CD4-positive, alpha-beta T cell treated with Interleukin-4 for 1 hour (primary cell): ENCODE measurements at regions not wholly inside any gene's neighbourhood (a gene's known extent, or its start where the extent isn't known, plus 50 kb on each side); places are given as distances from the start of the nearest gene placed in this dataset.
"Not testable (repeated sequence)": the region's sequence is repeated elsewhere in the genome, so short reads cannot be mapped to it uniquely, and the experiment has no call there.

ENCODE experiments used
- DNase-seq, 2 donors: peaks; one replicate each; pipeline ENCODE4 v3.0.0-alpha.2; 2020 to 2022

DNA sequence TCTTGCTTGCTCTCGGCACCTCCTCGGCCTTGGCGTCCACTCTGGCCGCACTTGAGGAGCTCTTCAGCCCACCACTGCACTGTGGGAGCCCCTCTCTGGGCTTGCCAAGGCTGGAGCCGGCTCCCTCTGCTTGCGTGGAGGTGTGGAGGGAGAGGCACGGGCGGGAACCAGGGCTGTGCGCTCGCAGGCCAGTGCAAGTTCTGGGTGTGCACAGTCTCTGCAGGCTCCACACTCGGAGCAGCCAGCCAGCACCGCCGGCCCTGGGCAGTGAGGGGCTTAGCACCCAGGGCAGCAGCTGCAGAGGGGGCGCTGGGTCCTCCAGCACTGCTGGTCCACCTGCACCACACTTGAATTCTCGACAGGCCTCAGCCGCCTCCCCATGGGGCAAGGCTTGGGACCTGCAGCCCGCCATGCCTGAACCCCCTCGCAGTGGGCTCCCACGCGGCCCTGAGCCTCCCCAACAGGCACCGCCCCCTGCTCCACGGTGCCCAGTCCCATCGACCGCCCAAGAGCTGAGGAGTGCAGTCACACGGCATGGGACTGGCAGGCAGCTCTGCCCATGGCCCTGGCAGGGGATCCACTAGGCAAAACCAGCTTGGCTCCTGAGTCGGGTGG is 411.2 kb upstream of the CHAC2 start:
- no peak for DNase-seq

GRCh38 chr2:53353135-53354114 is 414.2 kb upstream of the CHAC2 start:
- no peak for DNase-seq

- no peak for DNase-seq
Observed at GRCh38 chr2:53347269-53347668, 420.3 kb upstream of the CHAC2 start.

- DNase-seq, result no peak
Observed at GRCh38 chr2:53342248-53342647, 425.4 kb upstream of the CHAC2 start.

- DNase-seq, result no peak
Observed at GRCh38 chr2:53334610-53335009, 433.0 kb upstream of the CHAC2 start.

- DNase-seq, result no peak
Observed at GRCh38 chr2:53331667-53332066, 435.9 kb upstream of the CHAC2 start.

GRCh38 chr2:53317861-53318260 is 449.7 kb upstream of the CHAC2 start:
- no peak for DNase-seq

- DNase-seq, result no peak
Observed at GRCh38 chr2:53315149-53315548, 452.5 kb upstream of the CHAC2 start.

GRCh38 chr2:53314718-53315117 is 452.9 kb upstream of the CHAC2 start:
- DNase-seq, result no peak

DNA sequence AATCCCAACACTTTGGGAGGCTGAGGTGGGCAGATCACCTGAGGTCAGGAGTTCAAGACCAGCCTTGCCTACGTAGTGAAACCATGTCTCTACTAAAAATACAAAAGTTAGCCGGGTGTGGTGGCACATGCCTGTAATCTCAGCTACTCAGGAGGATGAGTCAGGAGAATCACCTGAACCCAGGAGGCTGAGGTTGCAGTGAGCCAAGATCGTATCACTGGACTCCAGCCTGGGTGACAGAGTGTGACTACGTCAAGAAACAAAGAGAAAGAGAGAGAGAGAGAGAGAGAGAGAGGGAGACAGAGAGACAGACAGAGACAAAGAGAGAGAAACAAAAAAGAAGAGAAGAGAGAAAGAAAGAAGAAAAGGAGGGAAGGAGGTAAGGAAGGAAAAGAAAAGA is 454.0 kb upstream of the CHAC2 start:
- DNase-seq, result not testable (repeated sequence)

- no peak for DNase-seq
Observed at GRCh38 chr2:53312721-53313120, 454.9 kb upstream of the CHAC2 start.

DNA sequence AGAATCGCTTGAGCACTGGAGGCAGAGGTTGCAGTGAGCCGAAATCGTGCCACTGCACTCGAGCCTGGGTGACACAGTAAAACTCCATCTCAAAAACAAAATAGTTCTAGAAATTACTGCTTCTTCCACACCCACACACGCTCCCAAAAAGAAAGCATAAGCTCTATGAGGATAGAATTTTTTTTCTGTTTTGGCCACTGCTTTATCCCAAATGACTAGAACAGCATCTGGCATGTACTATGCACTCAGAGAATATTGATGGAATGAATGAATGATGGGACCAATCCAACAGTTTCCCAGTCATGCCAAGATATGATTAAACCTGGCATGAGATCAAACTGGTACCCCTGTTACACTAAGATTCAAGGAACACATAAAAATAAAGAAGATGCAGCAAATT is 455.4 kb upstream of the CHAC2 start:
- no peak for DNase-seq

DNA sequence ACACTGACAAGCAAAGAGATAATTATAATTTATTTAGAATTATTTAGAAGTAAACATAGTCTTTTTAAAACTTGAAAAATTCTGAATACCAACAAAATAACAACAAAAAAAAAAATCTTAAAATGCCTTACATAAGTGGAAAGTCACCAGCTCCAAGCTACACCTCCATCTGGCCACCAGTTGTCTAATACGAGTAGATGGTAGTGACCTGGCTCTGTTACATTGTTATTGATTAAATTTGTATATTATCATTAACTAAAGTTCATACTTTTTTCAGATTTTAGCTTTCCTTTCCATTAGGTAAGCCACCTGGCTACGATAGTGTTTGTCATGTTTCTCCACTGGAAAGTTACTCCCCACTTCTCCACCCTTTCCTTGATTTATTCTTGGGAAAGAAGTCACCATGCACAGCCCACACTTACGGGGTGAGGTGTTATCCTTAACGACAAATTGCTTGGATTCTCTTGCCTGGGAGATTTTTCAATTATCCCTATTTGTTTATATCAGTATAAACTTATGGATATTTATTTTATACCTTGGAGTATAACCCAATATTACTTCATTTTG is 464.5 kb upstream of the CHAC2 start:
- DNase-seq, result no peak

DNA sequence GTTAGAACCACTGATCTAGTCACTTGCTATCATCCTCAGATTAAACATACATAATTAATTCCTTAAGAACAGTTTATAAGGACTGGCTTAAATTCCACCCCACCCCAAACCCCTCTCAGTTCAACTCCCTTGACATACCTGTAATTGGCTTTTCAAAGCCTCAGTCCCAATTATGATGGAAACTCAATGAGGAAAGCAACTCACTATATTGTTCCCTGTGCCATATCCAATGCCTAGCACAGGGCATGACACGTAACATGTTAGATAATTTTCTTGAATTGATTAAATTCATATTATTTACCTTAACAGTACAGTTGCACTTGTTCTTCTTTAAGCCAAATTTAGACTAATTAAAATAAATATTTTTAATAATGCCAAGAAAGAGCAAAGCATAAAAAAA is 465.1 kb upstream of the CHAC2 start:
- no peak for DNase-seq

- DNase-seq, result no peak
Observed at GRCh38 chr2:53289309-53290006, 478.1 kb upstream of the CHAC2 start.

DNA sequence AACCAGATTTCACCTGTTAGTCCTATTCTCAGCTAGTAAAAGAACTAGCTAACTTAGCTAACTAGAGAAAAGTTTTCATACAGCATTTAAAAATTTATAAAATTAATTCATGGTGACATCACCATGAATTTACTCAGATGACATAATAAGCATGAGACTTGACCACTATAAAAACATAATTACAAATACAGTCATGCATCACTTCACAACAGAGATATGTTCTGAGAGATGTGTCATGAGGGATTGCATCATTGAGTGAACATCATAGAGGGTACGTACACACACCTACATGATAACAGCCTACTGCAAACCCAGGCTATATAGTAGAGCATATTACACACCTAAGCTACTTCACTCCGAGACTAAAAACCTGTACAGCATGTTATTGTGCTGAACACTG is 481.3 kb upstream of the CHAC2 start:
- no peak for DNase-seq

DNA sequence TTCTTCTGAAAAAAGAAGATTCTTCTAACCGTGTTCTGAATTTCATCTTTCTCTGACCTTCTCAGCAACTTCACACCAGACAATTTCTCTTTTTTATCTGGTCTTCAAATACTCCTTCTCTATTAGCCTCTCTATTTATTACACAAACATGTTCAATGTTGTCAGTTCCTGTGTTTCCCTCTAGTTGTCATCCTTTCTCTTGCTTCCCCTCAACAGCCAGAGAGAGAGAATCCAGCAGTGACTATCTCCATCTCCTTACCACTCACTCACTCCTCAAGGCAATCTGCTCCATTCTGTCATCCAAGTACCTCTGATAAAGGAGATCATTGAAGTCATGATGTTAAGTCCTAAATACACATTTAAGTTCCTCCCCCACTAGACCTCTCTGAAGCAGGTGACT is 491.9 kb upstream of the CHAC2 start:
- DNase-seq, result no peak

GRCh38 chr2:53268626-53269025 is 499.0 kb upstream of the CHAC2 start:
- no peak for DNase-seq

DNA sequence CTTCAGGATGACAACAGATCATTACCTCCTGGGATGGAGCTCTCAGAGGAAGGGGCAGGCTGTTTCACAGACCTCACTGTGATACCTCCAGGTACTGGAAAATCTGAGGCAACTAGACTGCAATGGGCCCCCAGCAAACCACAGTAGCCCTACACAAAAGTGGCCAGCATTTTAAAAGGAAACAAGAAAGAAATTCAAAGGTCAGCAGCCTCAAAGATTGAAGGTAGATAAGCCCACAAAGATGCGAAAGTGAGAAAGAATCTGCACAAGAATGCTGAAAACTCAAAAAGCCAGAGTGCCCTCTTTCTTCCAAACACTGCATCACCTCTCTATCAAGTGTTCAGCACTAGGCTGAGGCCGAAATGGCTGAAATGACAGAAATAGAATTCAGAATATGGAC is 499.5 kb upstream of the CHAC2 start:
- DNase-seq, result peak in 1 of 2 donors; percentile 8

GRCh38 chr2:53265544-53266299 is 501.9 kb upstream of the CHAC2 start:
- DNase-seq, result no peak

DNA sequence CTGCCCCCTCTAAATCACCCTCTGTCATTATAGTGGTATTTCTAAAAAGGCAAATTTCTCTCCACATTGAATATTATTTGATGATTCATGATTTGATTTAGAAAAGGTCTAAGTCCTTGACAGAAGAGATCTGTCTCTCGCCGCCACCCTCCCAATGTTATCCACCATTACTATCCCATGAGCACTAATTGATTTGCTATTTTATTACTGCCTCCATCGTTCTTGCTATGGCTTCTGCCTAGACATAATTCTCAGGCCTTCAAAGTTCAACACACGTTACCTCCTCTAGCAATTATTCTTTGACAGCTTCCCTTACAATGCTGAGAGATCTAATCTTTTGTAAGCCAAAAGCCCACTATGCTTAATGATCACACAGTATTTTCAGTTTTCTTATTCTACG is 507.0 kb upstream of the CHAC2 start:
- no peak for DNase-seq

GRCh38 chr2:53259395-53260009 is 508.1 kb upstream of the CHAC2 start:
- DNase-seq, result no peak
